OCI-LY1 (cell line): ENCODE measurements at regions not wholly inside any gene's neighbourhood (a gene's known extent, or its start where the extent isn't known, plus 50 kb on each side); places are given as distances from the start of the nearest gene placed in this dataset.

Experiments
- EZH2 ChIP-seq: fragments of 200-600 bp; sonication (generic), shearing (Covaris generic); IDR thresholded peaks from 2 replicates; pipeline ENCODE4 v1.8.0; 2017; ENCODE audit warnings: borderline replicate concordance, mixed run types, mild to moderate bottlenecking, antibody characterized with exemption, low read length, moderate library complexity, mixed read lengths
- TF ChIP-seq, protein P1 (sequence below): fragments of 200-600 bp; sonication (generic), shearing (Covaris generic); IDR thresholded peaks from 2 replicates; pipeline ENCODE4 v1.5.1; 2017; ENCODE audit warnings: mild to moderate bottlenecking, antibody characterized with exemption, low read length, moderate library complexity, mixed read lengths

DNA sequence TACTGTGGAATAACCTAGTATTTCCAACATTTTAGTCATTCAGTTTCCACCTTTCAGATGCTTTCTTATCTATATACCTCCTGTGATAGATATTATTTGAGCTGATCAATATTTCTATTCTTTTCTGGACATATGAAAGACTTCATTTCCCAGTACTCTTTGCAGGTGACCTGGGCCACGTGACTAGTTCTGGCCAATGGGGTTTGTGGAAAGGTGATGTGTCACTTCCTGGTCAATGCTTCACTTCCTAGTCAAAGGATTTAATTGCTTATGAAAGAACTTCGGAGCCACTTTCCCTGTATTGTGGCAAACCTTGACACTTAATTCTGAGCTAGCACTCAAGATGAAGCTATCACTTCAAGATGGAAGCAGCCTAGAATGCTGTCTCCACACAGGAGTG lies 248.9 kb upstream of the FOXF1 start:
- TF ChIP-seq, protein P1, sequence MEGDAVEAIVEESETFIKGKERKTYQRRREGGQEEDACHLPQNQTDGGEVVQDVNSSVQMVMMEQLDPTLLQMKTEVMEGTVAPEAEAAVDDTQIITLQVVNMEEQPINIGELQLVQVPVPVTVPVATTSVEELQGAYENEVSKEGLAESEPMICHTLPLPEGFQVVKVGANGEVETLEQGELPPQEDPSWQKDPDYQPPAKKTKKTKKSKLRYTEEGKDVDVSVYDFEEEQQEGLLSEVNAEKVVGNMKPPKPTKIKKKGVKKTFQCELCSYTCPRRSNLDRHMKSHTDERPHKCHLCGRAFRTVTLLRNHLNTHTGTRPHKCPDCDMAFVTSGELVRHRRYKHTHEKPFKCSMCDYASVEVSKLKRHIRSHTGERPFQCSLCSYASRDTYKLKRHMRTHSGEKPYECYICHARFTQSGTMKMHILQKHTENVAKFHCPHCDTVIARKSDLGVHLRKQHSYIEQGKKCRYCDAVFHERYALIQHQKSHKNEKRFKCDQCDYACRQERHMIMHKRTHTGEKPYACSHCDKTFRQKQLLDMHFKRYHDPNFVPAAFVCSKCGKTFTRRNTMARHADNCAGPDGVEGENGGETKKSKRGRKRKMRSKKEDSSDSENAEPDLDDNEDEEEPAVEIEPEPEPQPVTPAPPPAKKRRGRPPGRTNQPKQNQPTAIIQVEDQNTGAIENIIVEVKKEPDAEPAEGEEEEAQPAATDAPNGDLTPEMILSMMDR, result no peak
- no peak for TF ChIP-seq EZH2
